ENCODE measurements at regions not wholly inside any gene's neighbourhood (a gene's known extent, or its start where the extent isn't known, plus 50 kb on each side); places are given as distances from the start of the nearest gene placed in this dataset.
A peak's percentile ranks its signal among the peaks of the same experiment; 100 is the strongest.

- Histone ChIP-seq H3K27ac (ENCODE audit: control insufficient read depth, insufficient read depth, low read length) (no peak overlapping the region), H3K4me3 (ENCODE audit: control insufficient read depth in 2 of 3, extremely low read depth in 1 of 3, insufficient read depth in 2 of 3, low read depth in 1 of 3, low read length in 3 of 3) (no peak overlapping the region), H3K27me3 (ENCODE audit: control insufficient read depth, extremely low read depth, insufficient read depth, low read length) (no peaks in the 10 kb centered on the region), H3K79me2 (ENCODE audit: control insufficient read depth, insufficient read depth, low read length) (no peaks in the 10 kb centered on the region), H4K20me1 (ENCODE audit: control insufficient read depth, extremely low read depth, insufficient read depth, low read length) (no peaks in the 10 kb centered on the region), H3K9me1 (ENCODE audit: control insufficient read depth, extremely low read depth, insufficient read depth, low read length) (no peaks in the 10 kb centered on the region), H3K4me1 (ENCODE audit: control insufficient read depth, extremely low read depth, insufficient read depth, low read length) (no peaks in the 10 kb centered on the region), H3K36me3 (ENCODE audit: control insufficient read depth in 2 of 2, extremely low read depth in 1 of 2, insufficient read depth in 2 of 2, low read length in 2 of 2) (no peaks in the 10 kb centered on the region), H3K9ac (ENCODE audit: control insufficient read depth, extremely low read depth, insufficient read depth, low read length) (no peak overlapping the region), H2AFZ (ENCODE audit: control insufficient read depth, low read length) (no peak overlapping the region), H3K4me2 (ENCODE audit: control insufficient read depth, extremely low read depth, insufficient read depth, low read depth, low read length) (no peak overlapping the region), H3K9me3 (ENCODE audit: control insufficient read depth, low read depth, low read length) (no peaks in the 10 kb centered on the region)
- FAIRE-seq, result no peak
- no peak for TF ChIP-seq EZH2 (IDR thresholded peaks at IDR 0.05; ENCODE audit: low read length)
- no peak for TF ChIP-seq CTCF (optimal IDR thresholded peaks at IDR 0.05 in 1 of 3, IDR thresholded peaks at IDR 0.05 in 1 of 3, conservative IDR thresholded peaks at IDR 0.05 in 1 of 3; ENCODE audit: extremely low read depth in 1 of 3, insufficient read depth in 2 of 3, low read length in 3 of 3)
- DNase-seq (ENCODE audit: low read depth, low spot score), result no peak
- dilution Hi-C loops (cut with MboI; ENCODE audit: extremely low pct_ligation_motif_present, low sequenced_read_pairs), result no loop called here
Observed at GRCh38 chr1:30356839-30357238, 366.5 kb downstream of the MATN1 start.

GRCh38 chr1:30354410-30354809 is 369.0 kb downstream of the MATN1 start:
- dilution Hi-C loops (cut with MboI; ENCODE audit: extremely low pct_ligation_motif_present, low sequenced_read_pairs), result no loop called here
- DNase-seq (ENCODE audit: low read depth, low spot score) (no peak), FAIRE-seq (no peak)
- Histone ChIP-seq H2AFZ (ENCODE audit: control insufficient read depth, low read length) (no peak overlapping the region), H3K27ac (ENCODE audit: control insufficient read depth, insufficient read depth, low read length) (no peak overlapping the region), H3K27me3 (ENCODE audit: control insufficient read depth, extremely low read depth, insufficient read depth, low read length) (no peaks in the 10 kb centered on the region), H3K4me1 (ENCODE audit: control insufficient read depth, extremely low read depth, insufficient read depth, low read length) (no peaks in the 10 kb centered on the region), H4K20me1 (ENCODE audit: control insufficient read depth, extremely low read depth, insufficient read depth, low read length) (no peaks in the 10 kb centered on the region), H3K9me1 (ENCODE audit: control insufficient read depth, extremely low read depth, insufficient read depth, low read length) (no peaks in the 10 kb centered on the region), H3K9me3 (ENCODE audit: control insufficient read depth, low read depth, low read length) (no peaks in the 10 kb centered on the region), H3K79me2 (ENCODE audit: control insufficient read depth, insufficient read depth, low read length) (no peaks in the 10 kb centered on the region), H3K4me3 (ENCODE audit: control insufficient read depth in 2 of 3, extremely low read depth in 1 of 3, insufficient read depth in 2 of 3, low read depth in 1 of 3, low read length in 3 of 3) (no peak overlapping the region), H3K4me2 (ENCODE audit: control insufficient read depth, extremely low read depth, insufficient read depth, low read depth, low read length) (no peak overlapping the region), H3K9ac (ENCODE audit: control insufficient read depth, extremely low read depth, insufficient read depth, low read length) (no peak overlapping the region), H3K36me3 (ENCODE audit: control insufficient read depth in 2 of 2, extremely low read depth in 1 of 2, insufficient read depth in 2 of 2, low read length in 2 of 2) (no peaks in the 10 kb centered on the region)
- no peak for TF ChIP-seq EZH2 (IDR thresholded peaks at IDR 0.05; ENCODE audit: low read length)
- peak in 1 of 3 experiments; percentile 6 for TF ChIP-seq CTCF (optimal IDR thresholded peaks at IDR 0.05 in 1 of 3, IDR thresholded peaks at IDR 0.05 in 1 of 3, conservative IDR thresholded peaks at IDR 0.05 in 1 of 3; ENCODE audit: extremely low read depth in 1 of 3, insufficient read depth in 2 of 3, low read length in 3 of 3)

Measured in keratinocyte (primary cell).